ENCODE measurements at regions not wholly inside any gene's neighbourhood (a gene's known extent, or its start where the extent isn't known, plus 50 kb on each side); places are given as distances from the start of the nearest gene placed in this dataset.

DNA sequence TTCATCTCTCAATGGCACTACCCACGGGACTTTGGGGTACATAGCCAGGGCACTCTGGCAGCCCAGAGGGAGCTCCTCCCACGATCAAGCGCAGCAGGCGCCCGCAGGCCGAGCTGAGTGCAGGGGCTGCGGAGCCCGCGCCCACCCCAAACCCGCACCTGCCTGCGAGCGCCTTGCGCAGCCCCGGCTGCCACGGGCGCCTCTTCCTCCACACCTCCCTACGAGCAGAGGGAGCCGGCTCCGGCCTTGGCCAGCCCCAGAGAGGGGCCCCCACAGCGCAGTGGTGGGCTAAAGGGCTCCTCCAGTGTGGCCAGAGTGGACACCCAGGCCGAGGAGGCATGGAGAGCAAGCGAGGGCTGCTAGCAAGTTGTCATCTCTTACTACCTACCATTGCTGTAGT, 165.2 kb downstream of the UBE2E3 start:
- Histone ChIP-seq H3K27ac (no peak overlapping the region), H3K4me1 (ENCODE audit: insufficient read depth) (no peaks in the 10 kb centered on the region), H3K36me3 (no peaks in the 10 kb centered on the region), H3K9me3 (no peaks in the 10 kb centered on the region), H3K4me3 (no peak overlapping the region), H3K27me3 (no peaks in the 10 kb centered on the region)
- TF ChIP-seq EP300 (IDR thresholded peaks at IDR 0.05) (no peak), POLR2A (IDR thresholded peaks at IDR 0.05) (no peak)
- TF ChIP-seq, protein P1, sequence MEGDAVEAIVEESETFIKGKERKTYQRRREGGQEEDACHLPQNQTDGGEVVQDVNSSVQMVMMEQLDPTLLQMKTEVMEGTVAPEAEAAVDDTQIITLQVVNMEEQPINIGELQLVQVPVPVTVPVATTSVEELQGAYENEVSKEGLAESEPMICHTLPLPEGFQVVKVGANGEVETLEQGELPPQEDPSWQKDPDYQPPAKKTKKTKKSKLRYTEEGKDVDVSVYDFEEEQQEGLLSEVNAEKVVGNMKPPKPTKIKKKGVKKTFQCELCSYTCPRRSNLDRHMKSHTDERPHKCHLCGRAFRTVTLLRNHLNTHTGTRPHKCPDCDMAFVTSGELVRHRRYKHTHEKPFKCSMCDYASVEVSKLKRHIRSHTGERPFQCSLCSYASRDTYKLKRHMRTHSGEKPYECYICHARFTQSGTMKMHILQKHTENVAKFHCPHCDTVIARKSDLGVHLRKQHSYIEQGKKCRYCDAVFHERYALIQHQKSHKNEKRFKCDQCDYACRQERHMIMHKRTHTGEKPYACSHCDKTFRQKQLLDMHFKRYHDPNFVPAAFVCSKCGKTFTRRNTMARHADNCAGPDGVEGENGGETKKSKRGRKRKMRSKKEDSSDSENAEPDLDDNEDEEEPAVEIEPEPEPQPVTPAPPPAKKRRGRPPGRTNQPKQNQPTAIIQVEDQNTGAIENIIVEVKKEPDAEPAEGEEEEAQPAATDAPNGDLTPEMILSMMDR (IDR thresholded peaks at IDR 0.05), result no peak
- DNase-seq, result no peak
- WGBS, 3 donors, result 96 to 97% (median 97%) methylated on average over 22 of the region's 22 CpGs
- intact Hi-C loops (cut with DNase I), result no loop called here

DNA sequence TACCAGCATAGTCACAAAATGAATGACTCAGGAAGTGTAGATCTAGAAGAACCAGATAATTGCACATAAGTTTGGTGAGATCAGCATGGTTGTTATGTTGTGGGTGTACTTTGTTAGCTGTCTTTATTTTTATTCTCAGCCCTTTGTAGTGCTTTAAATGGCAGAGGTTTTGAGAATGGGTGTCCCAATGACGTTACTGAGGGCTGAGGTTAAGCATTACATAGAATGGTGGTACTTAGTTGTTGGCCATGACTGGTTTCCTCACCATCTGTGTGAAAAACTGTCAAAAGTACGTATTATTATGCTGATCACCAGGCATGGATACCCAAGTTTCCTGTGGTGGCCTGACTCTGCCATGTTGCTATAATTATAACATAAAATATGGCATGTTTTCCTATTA, 165.8 kb downstream of the UBE2E3 start:
- DNase-seq, result no peak
- intact Hi-C loops (cut with DNase I), result no loop called here
- Histone ChIP-seq H3K9me3 (no peaks in the 10 kb centered on the region), H3K36me3 (no peaks in the 10 kb centered on the region), H3K4me3 (no peak overlapping the region), H3K27ac (no peak overlapping the region), H3K27me3 (no peaks in the 10 kb centered on the region), H3K4me1 (ENCODE audit: insufficient read depth) (no peaks in the 10 kb centered on the region)
- 88 to 95% (median 93%) methylated on average over 2 of the region's 2 CpGs for WGBS, 3 donors
- TF ChIP-seq, protein P1 (IDR thresholded peaks at IDR 0.05), result no peak
- TF ChIP-seq EP300 (IDR thresholded peaks at IDR 0.05), result no peak
- TF ChIP-seq POLR2A (IDR thresholded peaks at IDR 0.05), result no peak

DNA sequence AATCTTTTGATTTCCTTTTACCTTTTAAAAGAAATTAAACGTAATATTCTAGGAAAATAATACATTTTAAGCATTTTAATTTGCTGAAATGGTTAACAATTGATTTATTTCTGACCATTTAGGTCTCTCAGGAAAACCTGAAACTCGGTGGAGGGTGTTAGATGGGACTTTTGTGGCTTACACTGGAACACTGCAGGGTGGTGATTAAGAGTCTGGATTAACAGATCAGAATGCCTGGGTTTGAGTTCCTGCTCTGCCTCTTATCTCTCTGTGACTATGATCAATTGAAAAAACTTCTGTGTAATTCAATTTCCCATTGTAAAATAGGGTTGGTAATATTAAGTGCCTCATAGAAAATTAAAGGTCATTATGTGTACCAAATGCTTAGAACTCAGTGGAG, 168.7 kb downstream of the UBE2E3 start:
- no peak for TF ChIP-seq POLR2A (IDR thresholded peaks at IDR 0.05)
- TF ChIP-seq EP300 (IDR thresholded peaks at IDR 0.05), result no peak
- TF ChIP-seq, protein P1 (IDR thresholded peaks at IDR 0.05), result no peak
- Histone ChIP-seq H3K27ac (no peak overlapping the region), H3K9me3 (no peaks in the 10 kb centered on the region), H3K36me3 (no peaks in the 10 kb centered on the region), H3K4me3 (no peak overlapping the region), H3K27me3 (no peaks in the 10 kb centered on the region), H3K4me1 (ENCODE audit: insufficient read depth) (no peaks in the 10 kb centered on the region)
- DNase-seq, result no peak
- intact Hi-C loops (cut with DNase I), result no loop called here
- 81 to 90% (median 84%) methylated on average over 2 of the region's 2 CpGs for WGBS, 3 donors

DNA sequence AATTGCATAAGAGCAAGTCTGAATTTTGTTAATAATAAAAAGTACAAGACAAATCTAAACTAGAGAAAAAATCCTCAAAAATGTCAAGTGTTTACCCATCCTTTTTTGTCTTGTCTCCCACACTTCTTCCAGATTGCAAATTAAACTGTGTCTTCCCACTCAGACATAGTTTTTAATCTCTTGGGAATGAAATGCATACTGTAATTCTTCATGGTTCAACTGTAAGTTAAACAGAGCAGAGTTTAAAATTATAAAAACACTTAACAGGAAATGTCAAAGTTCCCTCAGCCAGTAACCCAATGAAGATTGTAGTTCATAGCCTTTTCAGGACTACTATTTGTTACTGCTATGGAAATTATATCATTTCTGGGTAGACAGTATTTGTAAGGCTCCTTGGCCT, 171.8 kb downstream of the UBE2E3 start:
- Histone ChIP-seq H3K9me3 (no peaks in the 10 kb centered on the region), H3K27ac (no peak overlapping the region), H3K4me3 (no peak overlapping the region), H3K36me3 (no peaks in the 10 kb centered on the region), H3K27me3 (no peaks in the 10 kb centered on the region), H3K4me1 (ENCODE audit: insufficient read depth) (no peaks in the 10 kb centered on the region)
- TF ChIP-seq POLR2A (IDR thresholded peaks at IDR 0.05), result no peak
- TF ChIP-seq, protein P1 (IDR thresholded peaks at IDR 0.05), result no peak
- TF ChIP-seq EP300 (IDR thresholded peaks at IDR 0.05), result no peak
- no peak for DNase-seq
- intact Hi-C loops (cut with DNase I), result no loop called here

DNA sequence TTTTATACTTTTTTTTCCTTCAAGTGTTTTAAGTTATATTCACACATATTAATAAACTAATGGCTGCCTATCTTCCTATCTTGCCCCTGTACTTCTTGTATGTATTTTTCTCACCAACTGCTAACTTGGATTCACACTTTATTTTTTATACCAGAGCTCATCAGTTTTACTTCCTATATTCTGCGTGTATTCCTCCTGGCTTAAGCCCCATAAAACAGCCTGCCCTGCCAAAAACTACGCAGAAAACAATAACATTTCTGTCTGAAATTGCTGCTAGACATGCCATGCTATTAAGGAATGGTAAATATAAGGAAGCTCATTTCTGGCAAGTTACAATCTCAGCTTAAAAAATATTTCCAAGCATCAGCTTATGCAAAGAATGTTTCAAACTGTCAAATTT, 172.3 kb downstream of the UBE2E3 start:
- no peak for TF ChIP-seq EP300 (IDR thresholded peaks at IDR 0.05)
- TF ChIP-seq POLR2A (IDR thresholded peaks at IDR 0.05), result no peak
- TF ChIP-seq, protein P1 (IDR thresholded peaks at IDR 0.05), result no peak
- Histone ChIP-seq H3K9me3 (no peaks in the 10 kb centered on the region), H3K4me1 (ENCODE audit: insufficient read depth) (no peaks in the 10 kb centered on the region), H3K27me3 (no peaks in the 10 kb centered on the region), H3K4me3 (no peak overlapping the region), H3K27ac (no peak overlapping the region), H3K36me3 (no peaks in the 10 kb centered on the region)
- no peak for DNase-seq
- 5 to 11% (median 7%) methylated on average over 2 of the region's 2 CpGs for WGBS, 3 donors
- intact Hi-C loops (cut with DNase I), result no loop called here
